SK-N-SH (cell line): ENCODE measurements at regions not wholly inside any gene's neighbourhood (a gene's known extent, or its start where the extent isn't known, plus 50 kb on each side); places are given as distances from the start of the nearest gene placed in this dataset.

Source experiments
- CTCF ChIA-PET: fragments of 300-600, 350-600 bp; formaldehyde crosslinking; extraction: SDS; loops from one replicate; lab custom pipeline; 2021; lab: Yijun Ruan, JAX
- POLR2A ChIA-PET: fragments of 350-600 bp; sonication (Branson Sonifier 250); formaldehyde crosslinking; extraction: SDS; loops from one replicate; lab custom pipeline; 2020; ENCODE audit warnings: antibody characterized with exemption, inconsistent platforms; lab: Yijun Ruan, JAX
- DNase-seq: peaks from one replicate; pipeline ENCODE4 v3.0.0; 2012
- H2AFZ ChIP-seq: fragments of 200-600 bp; sonication (generic); 2 replicates; pipeline ENCODE4 v1.8.1; 2016; ENCODE audit warnings: antibody characterized with exemption, mild to moderate bottlenecking, low read depth
- H3F3A ChIP-seq: fragments of 200-600 bp; sonication (generic); replicated peaks from 2 replicates; pipeline ENCODE3; 2016; ENCODE audit warnings: antibody characterized with exemption, mild to moderate bottlenecking; ENCODE audit not compliant: insufficient read depth
- H3K27ac ChIP-seq, 2 experiments: fragments of 200-500 bp in 1 of 2; fragments of 200-600 bp in 1 of 2; sonication (Bioruptor generic) in 1 of 2; sonication (generic), shearing (Covaris generic) in 1 of 2; 2 replicates each; pipeline versions ENCODE4 v1.5.1 to v1.6.1; 2014 to 2016; ENCODE audit warnings: low read depth in 2 of 2, inconsistent platforms in 1 of 2, low read length in 1 of 2, mild to moderate bottlenecking in 1 of 2, mixed read lengths in 1 of 2
- H3K27me3 ChIP-seq: fragments of 200-600 bp; sonication (generic), shearing (Covaris generic); 2 replicates; pipeline ENCODE4 v1.6.1; 2016; ENCODE audit warnings: mixed run types; ENCODE audit not compliant: insufficient read depth
- H3K36me3 ChIP-seq, 2 experiments: fragments of 200-500 bp in 1 of 2; fragments of 200-600 bp in 1 of 2; sonication (Bioruptor generic) in 1 of 2; sonication (generic) in 1 of 2; replicated peaks in 1 of 2; 2 replicates each; pipeline versions ENCODE3 to v1.5.1; 2014 to 2016; ENCODE audit warnings: low read length in 1 of 2, mild to moderate bottlenecking in 1 of 2; ENCODE audit not compliant: insufficient read depth in 2 of 2, control insufficient read depth in 1 of 2
- H3K4me1 ChIP-seq, 2 experiments: fragments of 200-500 bp in 1 of 2; fragments of 200-600 bp in 1 of 2; sonication (Bioruptor generic) in 1 of 2; sonication (generic), shearing (Covaris generic) in 1 of 2; 2 replicates each; pipeline versions ENCODE4 v1.5.1 to v1.6.1; 2014 to 2016; ENCODE audit warnings: low read depth in 1 of 2, low read length in 1 of 2, mixed run types in 1 of 2; ENCODE audit not compliant: insufficient read depth in 2 of 2, control insufficient read depth in 1 of 2
- H3K4me2 ChIP-seq: fragments of 200-600 bp; sonication (generic), shearing (Covaris generic); 2 replicates; pipeline ENCODE4 v1.6.1; 2017; ENCODE audit warnings: mixed run types
- H3K4me3 ChIP-seq, 2 experiments: fragments of 200-500 bp in 1 of 2; fragments of 200-600 bp in 1 of 2; sonication (Bioruptor generic) in 1 of 2; sonication (generic), shearing (Covaris generic) in 1 of 2; 2 replicates each; pipeline versions ENCODE4 v1.5.1 to v1.8.1; 2014 to 2016; ENCODE audit warnings: low read depth in 2 of 2, inconsistent platforms in 1 of 2, low read length in 1 of 2, mild to moderate bottlenecking in 1 of 2, mixed read lengths in 1 of 2, moderate library complexity in 1 of 2
- H3K79me2 ChIP-seq: fragments of 200-600 bp; sonication (generic); 2 replicates; pipeline ENCODE4 v1.8.1; 2017; ENCODE audit warnings: mild to moderate bottlenecking; ENCODE audit not compliant: insufficient read depth
- H3K9ac ChIP-seq: fragments of 200-600 bp; sonication (generic); 2 replicates; pipeline ENCODE4 v1.6.1; 2017; ENCODE audit warnings: mixed run types
- H3K9me2 ChIP-seq: fragments of 200-600 bp; sonication (generic); 2 replicates; pipeline ENCODE4 v1.6.1; 2017; ENCODE audit warnings: mixed run types
- H3K9me3 ChIP-seq: fragments of 200-600 bp; sonication (generic); 2 replicates; pipeline ENCODE4 v1.6.1; 2017; ENCODE audit warnings: mixed run types, mild to moderate bottlenecking, moderate library complexity
- H4K20me1 ChIP-seq: fragments of 200-600 bp; sonication (generic); 2 replicates; pipeline ENCODE4 v1.6.1; 2017; ENCODE audit warnings: mild to moderate bottlenecking, mixed run types; ENCODE audit not compliant: insufficient read depth
- CHD2 ChIP-seq: fragments of 150-350 bp; IDR thresholded peaks from 2 replicates; pipeline ENCODE4 v1.6.1; 2018; ENCODE audit warnings: low read length; ENCODE audit not compliant: partially characterized antibody
- ELF1 ChIP-seq: IDR thresholded peaks from 2 replicates; pipeline ENCODE4 v1.4.0; 2012
- EZH2phosphoT487 ChIP-seq: fragments of 200-600 bp; sonication (generic); IDR thresholded peaks from 2 replicates; pipeline ENCODE4 v1.6.1; 2017; ENCODE audit warnings: low read depth, mixed run types, mild to moderate bottlenecking, antibody characterized with exemption, moderate library complexity, borderline replicate concordance
- FOSL2 ChIP-seq: IDR thresholded peaks from 2 replicates; pipeline ENCODE4 v1.4.0; 2012; ENCODE audit warnings: low read depth, mild to moderate bottlenecking, moderate library complexity, borderline replicate concordance
- JUND ChIP-seq: IDR thresholded peaks from 2 replicates; pipeline ENCODE4 v1.4.0; 2012
- MEF2A ChIP-seq: IDR thresholded peaks from 2 replicates; pipeline ENCODE4 v1.4.0; 2012; ENCODE audit warnings: low read depth, borderline replicate concordance
- RAD21 ChIP-seq: IDR thresholded peaks from 2 replicates; pipeline ENCODE4 v1.6.1; 2012; ENCODE audit warnings: mild to moderate bottlenecking, low read length
- SIN3A ChIP-seq: IDR thresholded peaks from 2 replicates; pipeline ENCODE4 v1.6.1; 2012; ENCODE audit warnings: low read depth, mild to moderate bottlenecking, low read length, moderate library complexity, borderline replicate concordance
- SMC3 ChIP-seq: IDR thresholded peaks from 2 replicates; pipeline ENCODE4 v1.6.1; 2012; ENCODE audit warnings: low read depth, low read length, improper control_type of control experiment
- TCF12 ChIP-seq: IDR thresholded peaks from 2 replicates; pipeline ENCODE4 v1.4.0; 2012
- TEAD4 ChIP-seq: IDR thresholded peaks from 2 replicates; pipeline ENCODE4 v1.4.0; 2012; ENCODE audit warnings: mild to moderate bottlenecking, borderline replicate concordance; ENCODE audit not compliant: insufficient read depth
- ZBTB33 ChIP-seq: IDR thresholded peaks from 2 replicates; pipeline ENCODE4 v1.4.0; 2012; ENCODE audit warnings: low read depth, borderline replicate concordance
- whole genome bisulfite sequencing: methylation state at CpG from one replicate; pipeline ENCODE4 v1.1.6; 2017; ENCODE audit warnings: low lambda C conversion rate; 5-methylcytosine and 5-hydroxymethylcytosine counted together
- TF ChIP-seq, protein P1 (sequence below): fragments of 150-350 bp; IDR thresholded peaks from 2 replicates; pipeline ENCODE4 v1.6.1; 2016; ENCODE audit warnings: mild to moderate bottlenecking, low read depth, low read length
- TF ChIP-seq, protein P2 (sequence below): IDR thresholded peaks from 2 replicates; pipeline ENCODE4 v1.4.0; 2012; ENCODE audit warnings: low read depth
- TF ChIP-seq, protein P3 (sequence below): IDR thresholded peaks from 2 replicates; pipeline ENCODE4; 2012

DNA sequence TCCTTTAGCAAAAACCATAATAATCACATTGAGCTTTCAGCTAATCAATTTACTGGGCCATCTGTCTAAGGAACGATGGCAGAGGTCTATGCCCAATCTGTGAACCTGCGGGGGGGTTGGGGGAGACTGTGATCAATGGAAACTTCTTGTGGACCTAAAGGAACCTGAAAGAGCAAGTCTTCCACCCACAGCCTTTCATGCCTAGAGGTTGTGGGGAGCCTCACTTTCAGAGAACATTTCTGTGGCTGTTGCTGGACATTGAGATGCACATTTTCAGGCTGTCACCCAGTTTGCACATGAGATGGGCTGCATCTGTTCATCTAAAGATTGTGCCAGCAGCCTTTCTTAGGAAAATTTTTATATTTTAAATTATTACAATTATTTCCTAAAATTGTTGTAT lies 310.0 kb upstream of the SPTLC3 start:
- CTCF ChIA-PET: no interaction called here
- no peaks in the 10 kb centered on the region for H4K20me1 ChIP-seq
- no peak overlapping the region for H3K4me2 ChIP-seq
- H3K9me3 ChIP-seq: no peaks in the 10 kb centered on the region
- H3K27ac ChIP-seq: no peak overlapping the region
- no peaks in the 10 kb centered on the region for H3K27me3 ChIP-seq
- no peak for TF ChIP-seq JUND
- TF ChIP-seq ZBTB33: no peak
- no peak for TF ChIP-seq SIN3A
- no peak for TF ChIP-seq MEF2A
- TF ChIP-seq EZH2phosphoT487: no peak
- TF ChIP-seq TEAD4: no peak
- TF ChIP-seq FOSL2: no peak
- TF ChIP-seq, protein P1, sequence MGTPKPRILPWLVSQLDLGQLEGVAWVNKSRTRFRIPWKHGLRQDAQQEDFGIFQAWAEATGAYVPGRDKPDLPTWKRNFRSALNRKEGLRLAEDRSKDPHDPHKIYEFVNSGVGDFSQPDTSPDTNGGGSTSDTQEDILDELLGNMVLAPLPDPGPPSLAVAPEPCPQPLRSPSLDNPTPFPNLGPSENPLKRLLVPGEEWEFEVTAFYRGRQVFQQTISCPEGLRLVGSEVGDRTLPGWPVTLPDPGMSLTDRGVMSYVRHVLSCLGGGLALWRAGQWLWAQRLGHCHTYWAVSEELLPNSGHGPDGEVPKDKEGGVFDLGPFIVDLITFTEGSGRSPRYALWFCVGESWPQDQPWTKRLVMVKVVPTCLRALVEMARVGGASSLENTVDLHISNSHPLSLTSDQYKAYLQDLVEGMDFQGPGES: no peak
- no peak for TF ChIP-seq RAD21
- TF ChIP-seq, protein P2, sequence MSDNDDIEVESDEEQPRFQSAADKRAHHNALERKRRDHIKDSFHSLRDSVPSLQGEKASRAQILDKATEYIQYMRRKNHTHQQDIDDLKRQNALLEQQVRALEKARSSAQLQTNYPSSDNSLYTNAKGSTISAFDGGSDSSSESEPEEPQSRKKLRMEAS: no peak
- TF ChIP-seq SMC3: no peak
- TF ChIP-seq, protein P3, sequence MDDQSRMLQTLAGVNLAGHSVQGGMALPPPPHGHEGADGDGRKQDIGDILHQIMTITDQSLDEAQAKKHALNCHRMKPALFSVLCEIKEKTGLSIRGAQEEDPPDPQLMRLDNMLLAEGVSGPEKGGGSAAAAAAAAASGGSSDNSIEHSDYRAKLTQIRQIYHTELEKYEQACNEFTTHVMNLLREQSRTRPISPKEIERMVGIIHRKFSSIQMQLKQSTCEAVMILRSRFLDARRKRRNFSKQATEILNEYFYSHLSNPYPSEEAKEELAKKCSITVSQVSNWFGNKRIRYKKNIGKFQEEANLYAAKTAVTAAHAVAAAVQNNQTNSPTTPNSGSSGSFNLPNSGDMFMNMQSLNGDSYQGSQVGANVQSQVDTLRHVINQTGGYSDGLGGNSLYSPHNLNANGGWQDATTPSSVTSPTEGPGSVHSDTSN: no peak
- TF ChIP-seq CHD2: no peak
- no peak for TF ChIP-seq TCF12
- no peak for TF ChIP-seq ELF1
- TF ChIP-seq, all 33 proteins: peak for 0
- H3K9me2 ChIP-seq: no peaks in the 10 kb centered on the region
- H2AFZ ChIP-seq: no peak overlapping the region
- H3K9ac ChIP-seq: no peak overlapping the region
- H3K4me3 ChIP-seq: no peak overlapping the region
- H3K36me3 ChIP-seq: no peaks in the 10 kb centered on the region
- no peaks in the 10 kb centered on the region; a peak in 2 of 4 replicates for H3K4me1 ChIP-seq
- no peaks in the 10 kb centered on the region for H3F3A ChIP-seq
- peak; percentile 2 for DNase-seq
- 5% methylated on average over 2 of the region's 2 CpGs for WGBS
- POLR2A ChIA-PET: no interaction called here
- no peaks in the 10 kb centered on the region for H3K79me2 ChIP-seq
